Effector memory CD8-positive, alpha-beta T cell (primary cell): ENCODE measurements at regions not wholly inside any gene's neighbourhood (a gene's known extent, or its start where the extent isn't known, plus 50 kb on each side); places are given as distances from the start of the nearest gene placed in this dataset.

Experiments used
- ATAC-seq: fragments of 150-1000 bp; cut with Tn5 transposase; replicated peaks from 2 replicates; pipeline ENCODE4 v1.10.0; 2021; ENCODE audit warnings: mild to moderate bottlenecking, moderate library complexity
- DNase-seq, 3 experiments: peaks; one replicate each; pipeline ENCODE4 v3.0.0; 2021
- H3K27ac Mint-ChIP-seq, 2 donors: one replicate each; pipeline ENCODE4 v1.8.0; 2022; ENCODE audit warnings: mild to moderate bottlenecking in 2 of 2, mixed read lengths in 2 of 2, moderate library complexity in 2 of 2
- H3K27me3 Mint-ChIP-seq, 2 donors: one replicate each; pipeline ENCODE4 v1.8.0; 2022; ENCODE audit warnings: mixed read lengths in 2 of 2
- H3K36me3 Mint-ChIP-seq: one replicate; pipeline ENCODE4 v1.8.0; 2022; ENCODE audit warnings: mild to moderate bottlenecking, moderate library complexity, mixed read lengths; ENCODE audit not compliant: insufficient read depth
- H3K4me1 Mint-ChIP-seq, 2 donors: one replicate each; pipeline ENCODE4 v1.8.0; 2022; ENCODE audit warnings: low read depth in 2 of 2, mixed read lengths in 2 of 2
- H3K4me3 Mint-ChIP-seq, 2 donors: one replicate each; pipeline ENCODE4 v1.8.0; 2022; ENCODE audit warnings: mild to moderate bottlenecking in 2 of 2, mixed read lengths in 2 of 2, moderate library complexity in 2 of 2
- H3K9me3 Mint-ChIP-seq, 2 donors: one replicate each; pipeline ENCODE4 v1.8.0; 2022; ENCODE audit warnings: mixed read lengths in 2 of 2

DNA sequence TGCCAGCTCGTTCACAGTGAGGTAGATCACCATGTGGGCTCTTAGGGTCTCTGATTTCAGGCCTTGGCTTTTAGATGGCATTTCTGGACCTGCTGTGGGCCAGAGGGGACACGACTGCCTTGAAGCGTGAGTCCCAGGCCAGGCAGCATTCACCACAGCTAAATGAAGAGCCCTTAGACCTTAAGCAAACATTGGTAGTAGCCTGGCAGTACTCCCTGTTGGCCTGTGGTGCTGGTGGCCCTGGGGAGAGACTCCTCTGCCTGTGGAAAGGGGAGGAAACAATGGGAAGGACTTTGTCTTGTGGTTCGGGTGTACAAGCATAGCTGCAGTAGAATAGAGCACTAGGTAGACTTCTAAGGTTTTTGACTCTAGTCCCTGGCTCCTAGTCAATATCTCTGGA is 456.0 kb upstream of the DCC start:
- Mint-ChIP-seq H3K4me1 (no peaks in the 10 kb centered on the region), H3K9me3 (peaks cover 0 to 6% of the 10 kb centered on the region in 2 donors), H3K36me3 (no peaks in the 10 kb centered on the region), H3K27me3 (no peaks in the 10 kb centered on the region), H3K27ac (no peak overlapping the region), H3K4me3 (no peak overlapping the region)
- DNase-seq (no peak), ATAC-seq (no peak)

DNA sequence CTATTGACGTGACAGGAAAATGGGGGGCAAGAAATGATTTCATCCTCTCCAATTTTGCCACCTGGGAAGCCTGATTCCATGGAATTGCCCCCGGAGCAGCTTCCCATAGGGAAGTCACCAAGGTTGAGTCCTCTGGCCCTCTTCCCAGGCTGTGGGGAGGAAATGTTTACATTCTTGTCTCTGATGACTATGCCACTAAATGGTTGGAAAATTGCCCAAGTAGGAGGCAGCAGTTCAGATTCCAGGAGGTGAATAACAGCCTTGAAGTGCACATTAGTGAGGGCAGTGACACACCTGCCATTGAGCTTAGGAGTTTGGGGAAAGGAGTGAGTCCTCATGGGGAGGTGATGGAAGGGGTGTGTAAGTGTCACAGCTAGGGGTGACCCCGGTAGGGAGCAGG is 449.2 kb upstream of the DCC start:
- no peak overlapping the region for H3K27ac Mint-ChIP-seq
- H3K4me3 Mint-ChIP-seq, result no peak overlapping the region
- no peaks in the 10 kb centered on the region for H3K27me3 Mint-ChIP-seq
- H3K9me3 Mint-ChIP-seq, result peaks cover 7 to 13% of the 10 kb centered on the region in 2 donors
- no peaks in the 10 kb centered on the region for H3K36me3 Mint-ChIP-seq
- DNase-seq, result no peak
- H3K4me1 Mint-ChIP-seq, result no peaks in the 10 kb centered on the region
- ATAC-seq, result no peak

DNA sequence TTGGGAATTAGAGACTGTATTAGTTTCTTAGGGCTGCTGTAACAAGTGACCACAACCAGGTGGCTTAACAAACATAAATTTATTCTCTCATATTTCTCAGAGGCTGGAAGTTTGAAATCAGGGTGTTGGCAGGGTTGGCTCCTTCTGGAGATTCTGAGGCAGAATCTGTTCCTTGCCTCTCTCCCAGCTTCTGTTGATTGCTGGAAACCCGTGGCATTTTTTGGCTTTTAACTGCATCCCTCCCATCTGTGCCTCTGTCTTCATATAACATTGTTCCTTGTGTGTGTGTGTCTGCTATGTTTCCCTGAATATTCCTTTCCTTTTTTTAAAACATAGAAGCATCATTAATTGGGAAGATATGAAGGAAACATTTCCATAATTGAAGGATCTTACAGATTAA is 448.1 kb upstream of the DCC start:
- Mint-ChIP-seq H3K27ac (no peak overlapping the region), H3K4me3 (no peak overlapping the region), H3K4me1 (no peaks in the 10 kb centered on the region), H3K36me3 (no peaks in the 10 kb centered on the region), H3K27me3 (no peaks in the 10 kb centered on the region), H3K9me3 (peaks cover 7 to 13% of the 10 kb centered on the region in 2 donors)
- no peak for ATAC-seq
- DNase-seq, result no peak

DNA sequence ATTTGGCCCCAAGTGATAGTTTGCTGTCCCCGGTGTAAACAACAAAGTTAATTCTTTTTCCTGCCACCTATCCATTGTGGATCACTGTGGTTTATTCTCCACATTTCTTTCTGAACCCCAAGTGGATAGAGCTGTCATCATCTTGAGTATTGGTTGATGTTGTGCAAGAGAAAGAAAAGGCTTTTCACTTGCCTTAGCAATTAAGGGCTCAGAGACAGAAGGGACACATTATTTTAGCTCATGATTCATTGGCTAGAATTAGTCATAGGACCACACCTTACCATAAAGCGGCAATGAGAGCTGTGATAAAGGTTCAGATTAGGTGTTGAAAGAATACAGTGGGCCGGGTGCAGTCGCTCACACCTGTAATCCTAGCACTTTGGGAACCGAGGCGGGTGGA is 442.1 kb upstream of the DCC start:
- peaks cover 3% of the 10 kb centered on the region for H3K36me3 Mint-ChIP-seq

DNA sequence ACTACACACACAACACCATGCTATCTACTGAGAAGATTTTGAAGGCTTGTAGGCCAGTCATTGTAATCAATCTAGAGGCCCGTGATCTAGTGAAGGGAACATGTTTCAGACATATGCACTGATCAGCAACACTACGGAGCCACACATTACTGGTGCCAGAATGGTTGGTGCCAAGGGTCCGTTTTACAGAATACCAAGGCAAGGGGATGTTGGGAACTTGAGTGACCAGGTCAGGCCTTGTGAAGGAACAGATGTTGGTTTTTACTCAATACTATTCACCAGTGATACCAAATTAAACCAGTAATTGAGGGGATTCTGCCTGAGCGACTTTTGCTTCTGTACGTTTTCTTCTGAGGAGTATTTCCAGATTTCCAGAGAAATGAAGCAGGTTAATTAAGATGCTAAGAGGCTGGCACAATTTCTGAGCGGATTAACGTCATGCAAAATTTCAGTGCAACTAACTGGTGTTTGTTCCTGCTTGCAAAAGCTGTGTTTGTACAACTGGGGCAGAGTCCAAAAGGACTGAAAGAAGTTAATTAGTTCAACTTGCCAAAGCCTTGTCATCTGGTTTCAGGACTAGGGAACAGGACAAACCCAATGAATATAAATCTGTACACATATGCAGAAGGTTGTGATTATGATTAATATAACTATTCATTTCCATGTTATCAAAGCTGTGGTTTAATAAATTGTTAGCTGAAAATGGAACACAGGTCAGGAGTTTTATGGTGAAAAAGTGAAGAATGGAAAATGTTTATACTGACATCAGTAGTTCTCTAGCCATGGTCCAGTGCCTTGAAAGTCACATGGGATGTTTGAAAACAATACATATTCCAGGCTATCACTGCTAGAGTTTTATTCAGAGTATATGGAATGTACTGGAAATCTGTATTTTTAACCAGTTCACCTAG is 432.1 kb upstream of the DCC start:
- no peak overlapping the region for H3K4me3 Mint-ChIP-seq
- no peaks in the 10 kb centered on the region for H3K27me3 Mint-ChIP-seq
- no peak for DNase-seq
- peaks cover 0 to 2% of the 10 kb centered on the region in 2 donors for H3K9me3 Mint-ChIP-seq
- no peaks in the 10 kb centered on the region for H3K4me1 Mint-ChIP-seq
- no peaks in the 10 kb centered on the region for H3K36me3 Mint-ChIP-seq
- no peak overlapping the region for H3K27ac Mint-ChIP-seq
- no peak for ATAC-seq

More for the DNA sequence above, 442.1 kb upstream of the DCC start:
- Mint-ChIP-seq H3K27me3 (no peaks in the 10 kb centered on the region), H3K9me3 (peaks cover 2 to 16% of the 10 kb centered on the region in 2 donors), H3K4me3 (no peak overlapping the region), H3K27ac (no peak overlapping the region), H3K4me1 (no peaks in the 10 kb centered on the region)
- no peak for DNase-seq
- ATAC-seq, result no peak

DNA sequence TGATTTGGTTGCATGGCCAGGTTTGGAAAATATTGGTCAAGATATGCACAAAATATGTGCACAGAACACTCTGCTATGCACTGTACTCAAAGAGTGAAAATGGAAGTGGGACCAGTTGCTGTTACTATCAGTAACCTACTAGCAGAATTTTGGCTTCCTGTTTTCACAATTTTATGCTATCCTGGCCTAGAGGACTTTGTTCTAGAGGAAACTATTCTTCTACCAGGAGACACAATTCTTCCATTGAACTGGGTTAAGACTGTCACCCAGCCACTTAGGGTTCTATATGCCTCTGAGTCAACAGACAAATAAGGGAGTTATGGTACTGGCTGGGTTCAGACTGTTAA is 431.4 kb upstream of the DCC start:
- Mint-ChIP-seq H3K27me3 (no peaks in the 10 kb centered on the region), H3K9me3 (peaks cover 0 to 2% of the 10 kb centered on the region in 2 donors), H3K27ac (no peak overlapping the region), H3K36me3 (no peaks in the 10 kb centered on the region), H3K4me1 (no peaks in the 10 kb centered on the region), H3K4me3 (no peak overlapping the region)
- ATAC-seq (no peak), DNase-seq (no peak)

DNA sequence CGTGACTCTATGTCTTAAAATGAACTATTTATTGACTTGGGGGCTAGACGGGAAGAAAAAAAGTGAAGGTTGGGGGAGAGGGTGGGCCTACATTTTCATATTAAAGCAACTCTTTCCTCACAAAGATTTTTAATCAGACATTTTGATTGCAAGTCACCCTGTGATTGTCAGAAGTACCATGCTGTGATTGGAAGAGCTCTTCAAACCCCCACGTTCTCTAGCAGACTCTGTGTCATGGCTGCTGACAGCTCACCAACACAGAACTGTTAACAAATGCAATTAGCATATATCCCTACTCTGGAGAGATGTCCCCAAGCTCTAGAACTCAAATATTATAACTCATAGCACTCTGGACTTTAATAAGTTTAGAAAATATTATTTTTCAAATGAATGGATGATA is 428.4 kb upstream of the DCC start:
- DNase-seq (no peak), ATAC-seq (no peak)
- no peak overlapping the region for H3K27ac Mint-ChIP-seq
- no peaks in the 10 kb centered on the region for H3K36me3 Mint-ChIP-seq
- no peaks in the 10 kb centered on the region for H3K27me3 Mint-ChIP-seq
- no peaks in the 10 kb centered on the region for H3K9me3 Mint-ChIP-seq
- no peak overlapping the region for H3K4me3 Mint-ChIP-seq
- no peaks in the 10 kb centered on the region for H3K4me1 Mint-ChIP-seq

DNA sequence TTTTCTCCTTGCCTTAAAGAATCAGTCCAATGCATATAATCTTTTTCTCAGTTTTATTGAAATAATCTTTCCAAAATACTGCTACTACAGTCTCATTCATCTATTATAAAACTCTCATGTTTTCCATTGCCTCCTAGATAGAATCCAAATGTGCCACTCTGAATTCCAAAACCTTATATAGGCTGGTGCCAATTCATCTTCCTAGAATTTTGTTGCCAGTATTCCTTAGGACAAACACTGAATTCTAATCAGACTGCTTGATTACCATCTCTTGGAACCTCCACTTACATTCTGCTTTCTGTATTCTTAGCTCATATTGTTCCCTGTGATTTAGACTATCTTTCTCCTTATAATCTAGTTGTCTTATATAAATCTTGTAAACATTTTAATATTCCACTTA is 427.6 kb upstream of the DCC start:
- ATAC-seq (no peak), DNase-seq (no peak)
- Mint-ChIP-seq H3K4me3 (no peak overlapping the region), H3K27ac (no peak overlapping the region), H3K36me3 (no peaks in the 10 kb centered on the region), H3K4me1 (no peaks in the 10 kb centered on the region), H3K9me3 (no peaks in the 10 kb centered on the region), H3K27me3 (no peaks in the 10 kb centered on the region)

DNA sequence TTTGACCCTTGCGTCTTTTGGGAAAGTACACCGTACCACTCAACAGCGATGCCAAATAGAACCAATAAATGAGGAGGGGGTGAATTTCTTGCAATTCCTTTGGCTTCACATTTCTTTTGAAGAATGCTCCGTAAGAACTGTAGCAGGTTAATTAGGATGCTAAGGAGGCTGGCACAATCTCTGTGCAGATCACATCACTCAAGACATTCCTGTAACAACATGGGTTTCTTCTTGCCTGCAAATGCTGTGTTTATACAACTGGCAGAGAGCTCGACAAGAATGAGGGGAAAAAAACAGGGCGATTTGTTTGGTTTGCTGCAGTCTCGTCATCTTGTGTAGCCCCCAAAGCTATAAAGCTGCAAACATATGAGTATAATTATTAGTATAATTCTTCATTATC is 424.8 kb upstream of the DCC start:
- Mint-ChIP-seq H3K9me3 (no peaks in the 10 kb centered on the region), H3K27me3 (no peaks in the 10 kb centered on the region), H3K36me3 (no peaks in the 10 kb centered on the region), H3K4me3 (no peak overlapping the region), H3K27ac (no peak overlapping the region), H3K4me1 (no peaks in the 10 kb centered on the region)
- DNase-seq (no peak), ATAC-seq (no peak)

DNA sequence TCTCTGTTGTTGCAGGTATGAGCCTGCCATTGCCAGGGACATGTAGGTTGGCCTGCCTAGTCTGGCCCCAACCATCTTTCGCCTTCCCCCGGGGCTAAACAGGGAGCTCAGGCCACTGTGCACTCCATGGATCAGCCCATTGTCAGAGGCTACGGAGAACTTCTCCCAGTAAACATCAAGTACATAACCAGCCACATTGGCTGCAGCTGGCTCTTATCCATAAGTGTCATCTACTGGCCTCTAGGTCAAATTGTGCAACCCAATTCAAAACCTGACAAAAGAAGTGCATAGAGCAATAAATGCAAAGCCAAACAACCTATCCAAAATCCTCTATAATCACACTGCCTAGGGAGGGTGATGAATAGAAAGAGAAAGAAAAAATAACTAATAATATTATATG is 418.1 kb upstream of the DCC start:
- DNase-seq, result no peak
- Mint-ChIP-seq H3K36me3 (no peaks in the 10 kb centered on the region), H3K9me3 (no peaks in the 10 kb centered on the region), H3K4me3 (no peak overlapping the region), H3K27ac (no peak overlapping the region), H3K4me1 (no peaks in the 10 kb centered on the region), H3K27me3 (no peaks in the 10 kb centered on the region)
- ATAC-seq, result no peak

DNA sequence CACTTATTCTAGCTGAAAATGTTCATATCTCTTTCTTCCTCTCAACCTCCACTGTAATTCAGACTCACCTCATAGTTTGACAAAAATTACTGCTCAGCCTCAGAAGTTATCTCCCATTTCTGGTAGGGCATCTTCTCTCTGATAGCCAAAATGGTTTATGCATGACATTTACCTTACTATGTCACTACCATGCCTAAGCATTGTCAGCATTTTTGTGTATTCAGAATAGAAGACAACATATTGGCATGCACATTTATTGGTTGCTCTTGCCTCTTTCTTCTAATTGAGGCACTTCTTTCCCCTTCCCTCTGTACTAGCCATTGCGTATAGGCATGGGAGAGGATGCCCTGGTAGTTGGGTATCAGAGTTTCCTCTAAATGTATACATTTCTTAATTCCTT is 406.1 kb upstream of the DCC start:
- Mint-ChIP-seq H3K4me1 (peaks cover 0 to 1% of the 10 kb centered on the region in 2 donors), H3K27ac (no peak overlapping the region), H3K9me3 (peaks cover 11 to 23% of the 10 kb centered on the region in 2 donors), H3K4me3 (no peak overlapping the region), H3K36me3 (no peaks in the 10 kb centered on the region), H3K27me3 (no peaks in the 10 kb centered on the region)
- DNase-seq (no peak), ATAC-seq (no peak)

DNA sequence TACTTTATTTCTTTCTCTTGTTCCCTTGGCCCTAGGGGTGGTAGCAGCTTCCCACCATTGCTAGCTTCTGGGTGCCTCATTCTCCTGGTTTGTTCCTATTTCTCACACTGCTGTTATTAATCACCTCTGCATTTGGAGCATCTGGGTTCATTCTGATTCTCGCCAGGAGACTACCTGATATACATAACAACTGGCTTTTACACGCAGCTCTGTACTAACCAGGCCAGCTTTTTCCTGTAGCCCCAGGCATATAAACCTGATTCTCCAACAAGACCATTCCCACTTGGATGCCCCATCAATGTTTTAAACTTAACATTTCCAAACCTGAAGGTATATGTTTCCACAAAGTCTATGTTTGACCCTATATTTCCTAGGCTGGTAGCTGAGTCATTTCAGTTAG is 403.9 kb upstream of the DCC start:
- no peaks in the 10 kb centered on the region for H3K36me3 Mint-ChIP-seq
- H3K27me3 Mint-ChIP-seq, result no peaks in the 10 kb centered on the region
- no peak overlapping the region for H3K4me3 Mint-ChIP-seq
- no peak overlapping the region for H3K27ac Mint-ChIP-seq
- DNase-seq (no peak), ATAC-seq (no peak)
- H3K9me3 Mint-ChIP-seq, result peaks cover 6 to 16% of the 10 kb centered on the region in 2 donors
- H3K4me1 Mint-ChIP-seq, result peaks cover 0 to 1% of the 10 kb centered on the region in 2 donors

DNA sequence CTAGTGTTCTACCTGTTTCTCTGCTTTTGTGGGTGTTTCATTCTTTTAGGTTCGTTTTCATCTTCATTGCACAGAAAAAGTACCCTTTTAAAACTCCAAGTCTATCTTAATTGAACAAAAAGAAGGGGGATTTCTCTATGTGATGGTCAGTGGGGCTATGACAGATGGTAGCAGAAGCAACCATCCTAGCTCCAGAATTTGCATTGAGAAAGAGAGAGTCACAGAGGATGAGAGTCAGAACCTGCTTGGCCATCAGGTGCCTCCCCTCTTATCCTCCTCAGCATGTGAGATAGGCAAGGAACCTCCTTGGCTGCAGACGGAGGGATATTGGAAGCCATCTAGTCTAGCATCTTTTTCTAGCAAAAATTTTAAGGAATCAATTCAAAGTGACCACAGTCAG is 398.0 kb upstream of the DCC start:
- Mint-ChIP-seq H3K36me3 (peaks cover 3% of the 10 kb centered on the region), H3K9me3 (no peaks in the 10 kb centered on the region), H3K27me3 (no peaks in the 10 kb centered on the region), H3K4me3 (no peak overlapping the region), H3K27ac (no peak overlapping the region), H3K4me1 (no peaks in the 10 kb centered on the region)
- DNase-seq (no peak), ATAC-seq (no peak)

DNA sequence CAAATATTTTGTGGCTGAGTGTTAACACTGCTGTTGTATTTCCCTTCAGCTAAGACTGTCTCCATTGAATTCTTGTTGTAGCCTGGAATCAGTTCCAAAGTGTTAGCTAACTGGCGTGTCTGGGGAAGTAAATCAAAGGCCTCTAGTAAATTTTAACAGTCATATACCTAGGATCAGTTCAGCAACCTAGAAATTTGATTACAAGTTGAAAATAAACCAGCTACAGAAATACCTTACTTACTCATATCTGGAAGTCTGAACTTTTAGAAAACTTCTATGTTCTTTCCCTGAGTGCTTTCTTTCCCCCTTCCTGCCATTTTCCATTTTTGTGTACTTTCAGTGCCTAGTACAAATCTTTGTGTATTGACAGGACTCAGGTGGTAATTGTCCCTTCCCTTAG is 396.7 kb upstream of the DCC start:
- Mint-ChIP-seq H3K4me1 (no peaks in the 10 kb centered on the region), H3K9me3 (no peaks in the 10 kb centered on the region), H3K27ac (no peak overlapping the region), H3K4me3 (no peak overlapping the region), H3K36me3 (peaks cover 3% of the 10 kb centered on the region), H3K27me3 (no peaks in the 10 kb centered on the region)
- ATAC-seq (no peak), DNase-seq (no peak)
